SK-N-SH (cell line): ENCODE measurements at regions not wholly inside any gene's neighbourhood (a gene's known extent, or its start where the extent isn't known, plus 50 kb on each side); places are given as distances from the start of the nearest gene placed in this dataset.

Experiments used
- CTCF ChIA-PET: fragments of 300-600, 350-600 bp; formaldehyde crosslinking; extraction: SDS; loops from one replicate; lab custom pipeline; 2021; lab: Yijun Ruan, JAX
- POLR2A ChIA-PET: fragments of 350-600 bp; sonication (Branson Sonifier 250); formaldehyde crosslinking; extraction: SDS; loops from one replicate; lab custom pipeline; 2020; ENCODE audit warnings: antibody characterized with exemption, inconsistent platforms; lab: Yijun Ruan, JAX
- DNase-seq: peaks from one replicate; pipeline ENCODE4 v3.0.0; 2012
- H2AFZ ChIP-seq: fragments of 200-600 bp; sonication (generic); 2 replicates; pipeline ENCODE4 v1.8.1; 2016; ENCODE audit warnings: antibody characterized with exemption, mild to moderate bottlenecking, low read depth
- H3F3A ChIP-seq: fragments of 200-600 bp; sonication (generic); replicated peaks from 2 replicates; pipeline ENCODE3; 2016; ENCODE audit warnings: antibody characterized with exemption, mild to moderate bottlenecking; ENCODE audit not compliant: insufficient read depth
- H3K27ac ChIP-seq, 2 experiments: fragments of 200-500 bp in 1 of 2; fragments of 200-600 bp in 1 of 2; sonication (Bioruptor generic) in 1 of 2; sonication (generic), shearing (Covaris generic) in 1 of 2; 2 replicates each; pipeline versions ENCODE4 v1.5.1 to v1.6.1; 2014 to 2016; ENCODE audit warnings: low read depth in 2 of 2, inconsistent platforms in 1 of 2, low read length in 1 of 2, mild to moderate bottlenecking in 1 of 2, mixed read lengths in 1 of 2
- H3K27me3 ChIP-seq: fragments of 200-600 bp; sonication (generic), shearing (Covaris generic); 2 replicates; pipeline ENCODE4 v1.6.1; 2016; ENCODE audit warnings: mixed run types; ENCODE audit not compliant: insufficient read depth
- H3K36me3 ChIP-seq, 2 experiments: fragments of 200-500 bp in 1 of 2; fragments of 200-600 bp in 1 of 2; sonication (Bioruptor generic) in 1 of 2; sonication (generic) in 1 of 2; replicated peaks in 1 of 2; 2 replicates each; pipeline versions ENCODE3 to v1.5.1; 2014 to 2016; ENCODE audit warnings: low read length in 1 of 2, mild to moderate bottlenecking in 1 of 2; ENCODE audit not compliant: insufficient read depth in 2 of 2, control insufficient read depth in 1 of 2
- H3K4me1 ChIP-seq, 2 experiments: fragments of 200-500 bp in 1 of 2; fragments of 200-600 bp in 1 of 2; sonication (Bioruptor generic) in 1 of 2; sonication (generic), shearing (Covaris generic) in 1 of 2; 2 replicates each; pipeline versions ENCODE4 v1.5.1 to v1.6.1; 2014 to 2016; ENCODE audit warnings: low read depth in 1 of 2, low read length in 1 of 2, mixed run types in 1 of 2; ENCODE audit not compliant: insufficient read depth in 2 of 2, control insufficient read depth in 1 of 2
- H3K4me2 ChIP-seq: fragments of 200-600 bp; sonication (generic), shearing (Covaris generic); 2 replicates; pipeline ENCODE4 v1.6.1; 2017; ENCODE audit warnings: mixed run types
- H3K4me3 ChIP-seq, 2 experiments: fragments of 200-500 bp in 1 of 2; fragments of 200-600 bp in 1 of 2; sonication (Bioruptor generic) in 1 of 2; sonication (generic), shearing (Covaris generic) in 1 of 2; 2 replicates each; pipeline versions ENCODE4 v1.5.1 to v1.8.1; 2014 to 2016; ENCODE audit warnings: low read depth in 2 of 2, inconsistent platforms in 1 of 2, low read length in 1 of 2, mild to moderate bottlenecking in 1 of 2, mixed read lengths in 1 of 2, moderate library complexity in 1 of 2
- H3K79me2 ChIP-seq: fragments of 200-600 bp; sonication (generic); 2 replicates; pipeline ENCODE4 v1.8.1; 2017; ENCODE audit warnings: mild to moderate bottlenecking; ENCODE audit not compliant: insufficient read depth
- H3K9ac ChIP-seq: fragments of 200-600 bp; sonication (generic); 2 replicates; pipeline ENCODE4 v1.6.1; 2017; ENCODE audit warnings: mixed run types
- H3K9me2 ChIP-seq: fragments of 200-600 bp; sonication (generic); 2 replicates; pipeline ENCODE4 v1.6.1; 2017; ENCODE audit warnings: mixed run types
- H3K9me3 ChIP-seq: fragments of 200-600 bp; sonication (generic); 2 replicates; pipeline ENCODE4 v1.6.1; 2017; ENCODE audit warnings: mixed run types, mild to moderate bottlenecking, moderate library complexity
- H4K20me1 ChIP-seq: fragments of 200-600 bp; sonication (generic); 2 replicates; pipeline ENCODE4 v1.6.1; 2017; ENCODE audit warnings: mild to moderate bottlenecking, mixed run types; ENCODE audit not compliant: insufficient read depth
- EZH2phosphoT487 ChIP-seq: fragments of 200-600 bp; sonication (generic); IDR thresholded peaks from 2 replicates; pipeline ENCODE4 v1.6.1; 2017; ENCODE audit warnings: low read depth, mixed run types, mild to moderate bottlenecking, antibody characterized with exemption, moderate library complexity, borderline replicate concordance
- GATA2 ChIP-seq: sonication (generic); formaldehyde crosslinking; IDR thresholded peaks from 2 replicates; pipeline ENCODE4 v1.5.0; 2020; ENCODE audit warnings: mild to moderate bottlenecking, missing genetic modification reagents
- NRF1 ChIP-seq: IDR thresholded peaks from 2 replicates; pipeline ENCODE4 v1.6.1; 2012; ENCODE audit warnings: low read depth, mild to moderate bottlenecking, low read length
- PBX3 ChIP-seq: IDR thresholded peaks from 2 replicates; pipeline ENCODE4; 2012
- POLR2AphosphoS5 ChIP-seq: IDR thresholded peaks from 2 replicates; pipeline ENCODE4 v1.6.1; 2012; ENCODE audit warnings: low read depth, low read length
- RAD21 ChIP-seq: IDR thresholded peaks from 2 replicates; pipeline ENCODE4 v1.6.1; 2012; ENCODE audit warnings: mild to moderate bottlenecking, low read length
- TCF12 ChIP-seq: IDR thresholded peaks from 2 replicates; pipeline ENCODE4 v1.4.0; 2012
- YY1 ChIP-seq: IDR thresholded peaks from 2 replicates; pipeline ENCODE4 v1.4.0; 2012; ENCODE audit warnings: low read depth, mild to moderate bottlenecking
- ZBTB33 ChIP-seq: IDR thresholded peaks from 2 replicates; pipeline ENCODE4 v1.4.0; 2012; ENCODE audit warnings: low read depth, borderline replicate concordance
- WGBS: methylation state at CpG from one replicate; pipeline ENCODE4 v1.1.6; 2017; ENCODE audit warnings: low lambda C conversion rate; 5-methylcytosine and 5-hydroxymethylcytosine counted together

GRCh38 chr1:68293609-68294366, 61.5 kb upstream of the WLS start:
- H3K36me3 ChIP-seq = no peaks in the 10 kb centered on the region
- H3K4me2 ChIP-seq = peak overlapping the region; percentile 33
- H3K9me2 ChIP-seq = no peaks in the 10 kb centered on the region
- TF ChIP-seq PBX3 (peak; percentile 74), POLR2AphosphoS5 (no peak), TCF12 (0 out of 2 replicates have a peak, but pooled peaks have one; percentile 8)
- TF ChIP-seq, all 33 proteins: peak for 2
- Histone ChIP-seq H3K27me3 (no peaks in the 10 kb centered on the region), H3F3A (no peaks in the 10 kb centered on the region), H3K27ac (peak overlapping the region; percentile 18 to 22; a peak in 1 of 4 replicates), H3K9me3 (no peaks in the 10 kb centered on the region), H3K79me2 (no peaks in the 10 kb centered on the region), H3K9ac (no peak overlapping the region), H2AFZ (peak overlapping the region; percentile 35; the same call in 1 of the 2 replicates), H3K4me3 (no peak overlapping the region), H4K20me1 (no peaks in the 10 kb centered on the region), H3K4me1 (peaks cover 0 to 3% of the 10 kb centered on the region in 2 experiments; a peak in 3 of 4 replicates)
- ChIA-PET CTCF (interaction anchor here (1.0 kb wide), 1 partner anchor 49 kb away, joined by 4 read pairs; no protein-coding TSS in a partner anchor), POLR2A (no interaction called here)
- WGBS = 74% methylated on average over 14 of the region's 19 CpGs
- no peak for DNase-seq

GRCh38 chr1:68293122-68293521, 60.8 kb upstream of the WLS start:
- CTCF ChIA-PET = interaction anchor here (0.7 to 1.1 kb wide), 2 partner anchors 176 to 186 kb away, joined by 3 read pairs; no protein-coding TSS in a partner anchor
- POLR2A ChIA-PET = no interaction called here
- no peak for TF ChIP-seq NRF1
- no peak for TF ChIP-seq ZBTB33
- TF ChIP-seq YY1 = no peak
- no peak for TF ChIP-seq RAD21
- no peak for TF ChIP-seq GATA2 (CRISPR knock-in tag)
- no peak for TF ChIP-seq EZH2phosphoT487
- no peaks in the 10 kb centered on the region for H3K9me2 ChIP-seq
- no peak for DNase-seq
- H3K36me3 ChIP-seq = no peaks in the 10 kb centered on the region
- no peaks in the 10 kb centered on the region for H3K79me2 ChIP-seq
- no peak overlapping the region for H3K4me3 ChIP-seq
- peak overlapping the region; percentile 20 to 22; a peak in 1 of 4 replicates for H3K27ac ChIP-seq
- no peaks in the 10 kb centered on the region for H4K20me1 ChIP-seq
- H3K4me1 ChIP-seq = peaks cover 0 to 3% of the 10 kb centered on the region in 2 experiments; a peak in 3 of 4 replicates
- H3K9ac ChIP-seq = no peak overlapping the region
- WGBS = 88% methylated on average over 4 of the region's 5 CpGs
- H3K9me3 ChIP-seq = no peaks in the 10 kb centered on the region
- no peaks in the 10 kb centered on the region for H3F3A ChIP-seq
- no peak overlapping the region for H3K4me2 ChIP-seq
- no peaks in the 10 kb centered on the region for H3K27me3 ChIP-seq
- no peak overlapping the region for H2AFZ ChIP-seq
